Naive B cell (primary cell): ENCODE measurements at regions not wholly inside any gene's neighbourhood (a gene's known extent, or its start where the extent isn't known, plus 50 kb on each side); places are given as distances from the start of the nearest gene placed in this dataset.
"Not testable (repeated sequence)": the region's sequence is repeated elsewhere in the genome, so short reads cannot be mapped to it uniquely, and the experiment has no call there.

Source experiments
- ATAC-seq, 2 donors: fragments of 150-1000 bp; cut with Tn5 transposase; 2 replicates each; pipeline ENCODE4 v1.10.0; 2021; ENCODE audit warnings: low read depth in 2 of 2, mild to moderate bottlenecking in 2 of 2, moderate library complexity in 2 of 2
- DNase-seq: peaks from one replicate; pipeline ENCODE4 v3.0.0; 2022
- H3K27ac Mint-ChIP-seq, 6 donors: one replicate each; pipeline ENCODE4 v1.8.0; 2020 to 2022; ENCODE audit warnings: mild to moderate bottlenecking in 6 of 6, mixed read lengths in 6 of 6, moderate library complexity in 5 of 6, inconsistent platforms in 2 of 6
- H3K27me3 Mint-ChIP-seq, 3 donors: one replicate each; pipeline ENCODE4 v1.8.0; 2021 to 2022; ENCODE audit warnings: mixed read lengths in 3 of 3, mild to moderate bottlenecking in 1 of 3
- H3K36me3 Mint-ChIP-seq, 2 donors: one replicate each; pipeline ENCODE4 v1.8.0; 2020 to 2022; ENCODE audit warnings: mixed read lengths in 2 of 2, inconsistent platforms in 1 of 2, mild to moderate bottlenecking in 1 of 2
- H3K4me1 Mint-ChIP-seq, 3 donors: one replicate each; pipeline ENCODE4 v1.8.0; 2020 to 2022; ENCODE audit warnings: mixed read lengths in 3 of 3, inconsistent platforms in 1 of 3, mild to moderate bottlenecking in 1 of 3, moderate library complexity in 1 of 3
- H3K4me3 Mint-ChIP-seq, 8 donors: one replicate each; pipeline ENCODE4 v1.8.0; 2020 to 2022; ENCODE audit warnings: mild to moderate bottlenecking in 8 of 8, mixed read lengths in 8 of 8, moderate library complexity in 8 of 8, inconsistent platforms in 2 of 8
- H3K9me3 Mint-ChIP-seq, 7 donors: one replicate each; pipeline ENCODE4 v1.8.0; 2020 to 2022; ENCODE audit warnings: mixed read lengths in 7 of 7, mild to moderate bottlenecking in 5 of 7, inconsistent platforms in 2 of 7, moderate library complexity in 1 of 7

DNA sequence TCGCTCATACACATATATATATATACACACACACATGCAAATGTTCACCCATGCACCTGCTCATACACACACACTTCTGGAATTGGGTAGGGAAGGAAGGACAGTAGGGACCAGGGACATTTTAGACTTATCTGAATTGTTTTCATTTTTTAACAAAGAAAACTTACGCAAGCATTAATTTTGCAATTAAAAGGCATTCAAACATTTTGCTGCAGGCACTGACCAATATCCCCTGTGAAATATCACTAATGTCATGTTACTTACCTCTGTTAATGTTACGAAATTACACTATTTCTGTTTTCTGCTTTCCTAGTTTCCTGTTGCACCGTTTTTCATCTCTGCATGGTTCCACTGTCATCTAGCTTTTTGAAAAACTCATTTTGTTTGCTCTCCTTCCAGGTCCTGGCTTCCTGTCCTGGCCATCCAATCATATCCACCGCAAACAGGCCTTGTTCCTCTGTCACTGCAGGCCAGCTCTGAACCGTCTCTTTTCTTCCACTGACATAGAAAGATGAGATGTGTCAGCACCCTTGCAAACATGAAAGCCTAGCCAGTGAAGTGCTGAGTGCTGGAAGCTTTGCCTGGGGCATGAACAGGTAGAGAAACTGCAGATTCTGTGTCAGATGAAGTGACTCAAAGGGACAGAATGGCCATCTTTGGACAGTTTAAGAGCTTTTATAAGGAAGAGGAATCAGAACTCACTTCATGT is 114.5 kb downstream of the SEPTIN7 start:
- not testable (repeated sequence) for H3K36me3 Mint-ChIP-seq, H3K4me3 Mint-ChIP-seq, H3K27me3 Mint-ChIP-seq, H3K9me3 Mint-ChIP-seq, DNase-seq, ATAC-seq
- Mint-ChIP-seq H3K4me1 (peaks cover 13 to 28% (median 24%) of the 10 kb centered on the region in 3 donors), H3K27ac (peak overlapping the region in 1 of 6 donors; percentile 53)

GRCh38 chr7:35918217-35918616 is 117.4 kb downstream of the SEPTIN7 start:
- not testable (repeated sequence) for H3K9me3 Mint-ChIP-seq, ATAC-seq, DNase-seq, H3K36me3 Mint-ChIP-seq, H3K27me3 Mint-ChIP-seq
- Mint-ChIP-seq H3K27ac (peak overlapping the region in 4 of 6 donors; percentile 49 to 93 (median 74)), H3K4me1 (peaks cover 13 to 29% (median 25%) of the 10 kb centered on the region in 3 donors), H3K4me3 (peak overlapping the region in 3 of 8 donors; percentile 3 to 29 (median 22))

- Mint-ChIP-seq H3K4me1 (peaks cover 13 to 29% (median 25%) of the 10 kb centered on the region in 3 donors), H3K4me3 (peak overlapping the region in 7 of 8 donors; percentile 53 to 81 (median 65)), H3K27ac (peak overlapping the region in 5 of 6 donors; percentile 62 to 90 (median 72))
- H3K36me3 Mint-ChIP-seq, H3K27me3 Mint-ChIP-seq, H3K9me3 Mint-ChIP-seq: not testable (repeated sequence)
- ATAC-seq (peak; percentile 87 to 90), DNase-seq (peak; percentile 56)
Measured at GRCh38 chr7:35919607-35920006, 118.8 kb downstream of the SEPTIN7 start.

- ATAC-seq, DNase-seq, H3K9me3 Mint-ChIP-seq, H3K36me3 Mint-ChIP-seq, H3K27me3 Mint-ChIP-seq: not testable (repeated sequence)
- Mint-ChIP-seq H3K4me1 (peaks cover 13 to 29% (median 25%) of the 10 kb centered on the region in 3 donors), H3K4me3 (peak overlapping the region in 1 of 8 donors; percentile 2), H3K27ac (peak overlapping the region in 1 of 6 donors; percentile 36)
Measured at GRCh38 chr7:35921338-35921737, 120.5 kb downstream of the SEPTIN7 start.

DNA sequence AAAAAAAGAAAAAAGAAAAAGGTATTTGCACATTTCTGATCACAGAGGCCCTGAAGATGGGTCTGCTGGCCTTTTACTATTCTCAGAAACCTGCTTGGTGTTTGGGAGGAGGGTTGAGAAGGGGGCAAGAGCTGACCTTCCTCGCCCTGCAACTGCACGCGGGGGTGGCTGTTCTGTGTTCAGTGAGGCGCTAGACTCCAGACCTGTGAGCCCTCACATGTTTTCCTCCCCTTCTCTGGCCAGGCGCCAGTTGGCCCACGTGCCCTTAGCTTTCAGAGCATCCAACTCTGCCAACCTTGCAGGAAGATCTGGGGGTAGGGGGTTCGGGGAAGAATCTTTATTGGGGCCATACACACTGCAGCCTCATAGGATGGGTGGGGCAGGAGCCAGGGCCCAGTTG is 123.8 kb downstream of the SEPTIN7 start:
- H3K36me3 Mint-ChIP-seq, ATAC-seq, H3K27me3 Mint-ChIP-seq: not testable (repeated sequence)

DNA sequence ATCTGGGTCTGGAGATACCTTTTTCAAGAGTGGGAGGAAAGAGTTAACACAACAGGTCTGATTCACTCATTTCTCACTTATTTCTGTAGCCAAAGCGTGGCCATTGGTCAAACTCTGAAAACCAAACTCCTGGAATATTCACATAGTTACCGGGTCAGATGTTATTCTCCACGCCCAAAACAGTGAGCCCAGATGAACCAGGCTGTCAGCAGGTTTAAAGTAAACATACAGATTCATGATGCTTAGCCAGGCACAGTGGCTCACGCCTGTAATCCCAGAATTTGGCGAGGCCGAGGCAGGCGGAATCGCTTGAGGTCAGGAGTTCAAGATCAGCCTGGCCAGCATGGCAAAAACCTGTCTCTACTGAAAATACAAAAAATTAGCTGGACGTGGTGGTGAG is 126.1 kb downstream of the SEPTIN7 start:
- H3K4me3 Mint-ChIP-seq, H3K27ac Mint-ChIP-seq, H3K27me3 Mint-ChIP-seq: not testable (repeated sequence)

More for the DNA sequence above, 123.8 kb downstream of the SEPTIN7 start:
- H3K9me3 Mint-ChIP-seq, DNase-seq, H3K4me3 Mint-ChIP-seq, H3K4me1 Mint-ChIP-seq, H3K27ac Mint-ChIP-seq: not testable (repeated sequence)

GRCh38 chr7:35931134-35931533 is 130.3 kb downstream of the SEPTIN7 start:
- not testable (repeated sequence) for H3K4me3 Mint-ChIP-seq, H3K36me3 Mint-ChIP-seq, DNase-seq, ATAC-seq, H3K9me3 Mint-ChIP-seq, H3K27me3 Mint-ChIP-seq
- H3K27ac Mint-ChIP-seq: peak overlapping the region in 1 of 6 donors; percentile 23
- peaks cover 4 to 13% (median 7%) of the 10 kb centered on the region in 3 donors for H3K4me1 Mint-ChIP-seq

More for the DNA sequence above, 126.1 kb downstream of the SEPTIN7 start:
- ATAC-seq, DNase-seq, H3K36me3 Mint-ChIP-seq, H3K9me3 Mint-ChIP-seq: not testable (repeated sequence)
- H3K4me1 Mint-ChIP-seq: peaks cover 4 to 13% (median 7%) of the 10 kb centered on the region in 3 donors

DNA sequence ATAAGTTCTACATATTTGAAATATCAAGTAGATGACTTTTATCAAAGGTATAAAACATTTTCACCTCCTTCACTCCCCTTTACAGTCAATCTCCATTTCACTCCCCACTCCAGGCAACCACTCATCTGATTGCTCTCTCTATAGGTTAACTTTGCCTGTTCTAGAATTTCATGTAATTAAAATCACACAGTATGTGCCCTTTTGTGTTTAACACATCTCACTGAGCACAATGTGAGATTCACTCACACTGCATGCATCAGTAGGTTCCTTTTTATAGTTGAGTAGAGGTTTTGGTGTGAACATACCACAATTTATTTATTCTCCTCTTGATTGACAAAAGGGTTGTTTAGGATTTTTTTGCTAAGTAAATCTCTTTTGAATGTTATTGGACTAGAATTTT is 130.7 kb downstream of the SEPTIN7 start:
- H3K27ac Mint-ChIP-seq: peak overlapping the region in 2 of 6 donors; percentile 2 to 23
- ATAC-seq: not testable (repeated sequence)

DNA sequence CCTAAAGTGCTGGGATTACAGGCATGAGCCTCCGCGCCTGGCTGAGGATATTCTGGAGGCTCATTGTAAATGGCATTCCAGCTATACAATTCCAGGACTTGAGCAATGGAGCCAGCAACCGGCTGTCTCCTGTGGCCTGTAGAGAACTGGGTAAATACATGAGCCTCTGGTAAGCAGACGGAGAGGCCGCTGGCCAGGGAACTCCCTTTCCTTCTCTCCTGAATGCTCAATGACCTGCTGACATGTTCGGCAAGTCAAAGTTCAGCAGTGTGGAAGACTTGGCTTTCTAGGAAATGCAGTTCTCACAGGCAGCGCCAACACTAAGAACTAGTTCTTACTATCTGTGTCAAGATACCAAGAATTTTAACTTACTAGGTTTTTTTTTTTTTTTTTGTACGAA is 139.8 kb downstream of the SEPTIN7 start:
- H3K27ac Mint-ChIP-seq, H3K9me3 Mint-ChIP-seq, H3K27me3 Mint-ChIP-seq, H3K4me1 Mint-ChIP-seq, H3K4me3 Mint-ChIP-seq, DNase-seq, ATAC-seq, H3K36me3 Mint-ChIP-seq: not testable (repeated sequence)

More for the DNA sequence above, 130.7 kb downstream of the SEPTIN7 start:
- not testable (repeated sequence) for H3K4me3 Mint-ChIP-seq, DNase-seq, H3K27me3 Mint-ChIP-seq, H3K9me3 Mint-ChIP-seq, H3K36me3 Mint-ChIP-seq
- H3K4me1 Mint-ChIP-seq: peaks cover 4 to 13% (median 7%) of the 10 kb centered on the region in 3 donors

DNA sequence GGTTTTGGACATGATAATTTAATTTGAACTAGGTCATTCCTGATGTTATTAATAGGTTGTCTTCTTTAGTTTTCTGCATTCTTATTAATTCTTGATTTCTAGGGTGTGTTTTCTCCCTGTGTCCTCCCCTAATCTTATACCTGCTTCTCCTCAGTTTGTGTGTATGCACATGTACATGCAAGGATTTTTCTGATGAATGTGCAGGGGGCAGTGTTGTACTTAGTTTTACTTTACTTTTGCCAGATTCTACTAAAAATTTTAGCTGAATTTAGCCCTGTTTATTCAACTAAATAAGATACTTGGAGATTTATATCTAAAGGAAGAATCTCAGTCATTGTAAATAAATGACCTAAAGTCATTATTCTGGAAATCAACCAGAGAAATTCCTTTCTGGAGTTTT is 144.8 kb downstream of the SEPTIN7 start:
- not testable (repeated sequence) for H3K4me3 Mint-ChIP-seq, H3K9me3 Mint-ChIP-seq, DNase-seq, H3K36me3 Mint-ChIP-seq, H3K4me1 Mint-ChIP-seq, ATAC-seq, H3K27ac Mint-ChIP-seq, H3K27me3 Mint-ChIP-seq

DNA sequence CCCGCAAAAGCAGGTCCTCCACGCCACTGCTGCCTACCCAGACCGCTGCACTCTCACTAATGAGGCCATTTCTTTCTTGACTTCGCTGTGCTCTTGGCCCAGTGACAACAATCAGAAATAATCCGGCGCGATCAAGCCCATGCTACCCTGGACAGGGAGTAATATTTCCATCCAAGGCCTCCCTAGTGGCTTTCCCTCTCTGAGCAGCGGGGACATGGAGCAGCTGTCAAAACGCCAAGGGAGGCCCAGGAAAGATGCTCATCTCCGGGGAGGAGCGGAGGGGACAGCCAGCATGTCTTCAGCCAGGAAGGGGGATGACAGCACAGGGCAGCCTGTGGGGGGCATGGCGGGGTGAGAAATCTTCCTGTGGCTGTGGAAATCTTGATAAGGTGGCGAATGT is 154.9 kb downstream of the SEPTIN7 start:
- not testable (repeated sequence) for H3K4me3 Mint-ChIP-seq, H3K4me1 Mint-ChIP-seq, ATAC-seq, H3K27me3 Mint-ChIP-seq, H3K27ac Mint-ChIP-seq, H3K36me3 Mint-ChIP-seq, DNase-seq
- H3K9me3 Mint-ChIP-seq: peaks cover 0 to 19% (median 3%) of the 10 kb centered on the region in 7 donors

GRCh38 chr7:35956988-35957387 is 156.1 kb downstream of the SEPTIN7 start:
- not testable (repeated sequence) for ATAC-seq, H3K36me3 Mint-ChIP-seq, DNase-seq, H3K27me3 Mint-ChIP-seq, H3K4me1 Mint-ChIP-seq, H3K27ac Mint-ChIP-seq, H3K4me3 Mint-ChIP-seq
- peaks cover 0 to 19% (median 3%) of the 10 kb centered on the region in 7 donors for H3K9me3 Mint-ChIP-seq

DNA sequence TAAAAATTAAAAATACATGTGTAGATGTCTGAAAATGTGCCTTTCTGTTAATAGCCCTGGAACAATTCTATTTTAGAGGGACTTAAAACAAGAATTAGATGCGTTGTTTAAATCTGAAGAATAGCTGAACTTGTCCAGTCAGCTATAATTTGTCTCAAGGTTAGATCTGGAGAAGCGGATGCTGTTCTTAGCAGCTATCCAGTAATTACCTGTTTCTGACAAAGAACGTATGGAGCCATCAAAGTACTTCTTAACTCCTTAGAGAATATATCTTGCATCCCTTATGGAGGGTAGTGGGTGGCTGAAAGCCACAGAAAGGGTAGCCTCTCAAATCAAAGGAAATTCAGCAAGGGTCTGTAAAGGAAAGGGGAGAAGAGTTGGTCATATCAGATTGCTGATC is 160.4 kb downstream of the SEPTIN7 start:
- not testable (repeated sequence) for H3K36me3 Mint-ChIP-seq, ATAC-seq, H3K27ac Mint-ChIP-seq, DNase-seq, H3K27me3 Mint-ChIP-seq, H3K4me3 Mint-ChIP-seq, H3K4me1 Mint-ChIP-seq
- peaks cover 0 to 19% (median 3%) of the 10 kb centered on the region in 7 donors for H3K9me3 Mint-ChIP-seq

DNA sequence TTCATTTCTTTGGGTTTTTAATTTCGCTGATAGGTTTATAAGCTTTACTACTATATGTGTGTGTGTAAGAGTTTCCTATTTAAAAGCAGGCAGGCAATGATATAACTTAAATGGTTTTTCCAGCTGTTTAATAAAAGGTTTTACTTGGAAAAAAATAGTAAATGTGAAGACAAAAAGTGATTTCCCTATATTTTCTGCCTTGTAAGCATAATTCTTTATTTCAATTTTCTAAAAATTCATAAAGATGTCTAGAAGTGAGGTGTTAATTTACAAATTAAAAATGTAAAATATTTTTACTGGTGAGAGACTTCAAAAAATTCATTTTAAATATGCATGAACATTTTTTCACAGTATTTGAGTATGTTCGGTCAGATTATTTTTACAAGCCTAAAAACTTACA is 161.8 kb downstream of the SEPTIN7 start:
- not testable (repeated sequence) for H3K9me3 Mint-ChIP-seq, H3K4me1 Mint-ChIP-seq, DNase-seq, H3K27ac Mint-ChIP-seq, ATAC-seq, H3K36me3 Mint-ChIP-seq, H3K27me3 Mint-ChIP-seq, H3K4me3 Mint-ChIP-seq
